Hepatocyte (in vitro differentiated cells): ENCODE measurements at regions not wholly inside any gene's neighbourhood (a gene's known extent, or its start where the extent isn't known, plus 50 kb on each side); places are given as distances from the start of the nearest gene placed in this dataset.

Experiments used
- CTCF ChIP-seq: fragments of 200-600 bp; sonication (generic); IDR thresholded peaks from 2 replicates; pipeline ENCODE4 v1.5.1; 2016; ENCODE audit warnings: antibody characterized with exemption, mild to moderate bottlenecking; ENCODE audit not compliant: poor library complexity
- EZH2 ChIP-seq: fragments of 200-600 bp; sonication (generic); IDR thresholded peaks from 2 replicates; pipeline ENCODE4 v1.6.1; 2016; ENCODE audit warnings: antibody characterized with exemption, mild to moderate bottlenecking, borderline replicate concordance

- TF ChIP-seq CTCF, result no peak
- TF ChIP-seq EZH2, result no peak
Observed at GRCh38 chr15:46231786-46232185, 597.0 kb downstream of the SQOR start.
